Tibial artery (tissue), 4 donors: ENCODE measurements at regions not wholly inside any gene's neighbourhood (a gene's known extent, or its start where the extent isn't known, plus 50 kb on each side); places are given as distances from the start of the nearest gene placed in this dataset.

Experiments used
- DNase-seq, 2 donors: peaks; one replicate each; pipeline ENCODE4 v3.0.0-alpha.2; 2019
- H3K27ac ChIP-seq, 2 donors: fragments of 200-600 bp; sonication (generic) in 1 of 2; 1 replicate in 1 of 2; 2 replicates in 1 of 2; pipeline ENCODE4 v1.5.1; 2018 to 2019; ENCODE audit warnings: mild to moderate bottlenecking in 1 of 2
- H3K27me3 ChIP-seq, 2 donors: fragments of 200-600 bp; sonication (generic) in 1 of 2; one replicate each; pipeline versions ENCODE4 v1.5.1 to v1.6.0; 2016 to 2019
- H3K36me3 ChIP-seq, 3 donors: fragments of 200-600 bp; sonication (generic) in 2 of 3; one replicate each; pipeline ENCODE4 v1.5.1; 2016 to 2019; ENCODE audit warnings: mild to moderate bottlenecking in 2 of 3
- H3K4me1 ChIP-seq, 4 donors: fragments of 200-600 bp; sonication (generic) in 2 of 4; 1 replicate in 3 of 4; 2 replicates in 1 of 4; pipeline ENCODE4 v1.5.1; 2016 to 2019
- H3K4me3 ChIP-seq, 2 donors: fragments of 200-600 bp; sonication (generic) in 1 of 2; 1 replicate in 1 of 2; 2 replicates in 1 of 2; pipeline ENCODE4 v1.5.1; 2018 to 2019; ENCODE audit warnings: mild to moderate bottlenecking in 2 of 2
- H3K9me3 ChIP-seq, 3 donors: fragments of 200-600 bp; sonication (generic) in 1 of 3; one replicate each; pipeline ENCODE4 v1.5.1; 2016 to 2019
- intact Hi-C: fragments of 100-400 bp; cut with DNase I; formaldehyde crosslinking; loops from one replicate; pipeline ENCODE4 v1.15.0; 2023; ENCODE audit warnings: low total_unique reads
- TF ChIP-seq, protein P1 (sequence below), 2 experiments: fragments of 200-600 bp in 1 of 2; fragments of 450-650 bp in 1 of 2; IDR thresholded peaks; one replicate each; pipeline ENCODE4 v1.5.1; 2017 to 2019; ENCODE audit warnings: antibody characterized with exemption in 2 of 2, mild to moderate bottlenecking in 1 of 2, moderate library complexity in 1 of 2

DNA sequence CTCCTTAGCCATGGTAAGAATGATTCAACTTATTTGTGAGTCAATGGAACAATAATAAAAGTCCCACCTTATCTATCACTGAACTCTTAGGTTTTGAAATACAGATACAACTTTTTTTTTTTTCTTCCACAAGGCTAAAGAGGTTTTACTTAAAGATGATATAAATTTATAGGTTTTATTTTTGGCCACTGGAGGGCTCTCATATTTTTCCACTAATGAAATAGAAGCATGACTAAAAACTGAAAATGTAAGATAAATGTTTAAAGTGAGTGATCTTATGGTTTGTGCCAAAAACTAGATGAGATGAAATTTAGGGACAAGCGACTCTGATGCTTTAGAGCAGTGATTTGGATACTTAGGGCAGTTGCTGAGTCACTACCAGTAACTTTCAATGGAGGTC lies 499.0 kb downstream of the NUF2 start:
- Histone ChIP-seq H3K9me3 (no peaks in the 10 kb centered on the region), H3K27ac (no peak overlapping the region), H3K36me3 (no peaks in the 10 kb centered on the region), H3K27me3 (no peaks in the 10 kb centered on the region), H3K4me1 (no peaks in the 10 kb centered on the region), H3K4me3 (no peak overlapping the region)
- TF ChIP-seq, protein P1, sequence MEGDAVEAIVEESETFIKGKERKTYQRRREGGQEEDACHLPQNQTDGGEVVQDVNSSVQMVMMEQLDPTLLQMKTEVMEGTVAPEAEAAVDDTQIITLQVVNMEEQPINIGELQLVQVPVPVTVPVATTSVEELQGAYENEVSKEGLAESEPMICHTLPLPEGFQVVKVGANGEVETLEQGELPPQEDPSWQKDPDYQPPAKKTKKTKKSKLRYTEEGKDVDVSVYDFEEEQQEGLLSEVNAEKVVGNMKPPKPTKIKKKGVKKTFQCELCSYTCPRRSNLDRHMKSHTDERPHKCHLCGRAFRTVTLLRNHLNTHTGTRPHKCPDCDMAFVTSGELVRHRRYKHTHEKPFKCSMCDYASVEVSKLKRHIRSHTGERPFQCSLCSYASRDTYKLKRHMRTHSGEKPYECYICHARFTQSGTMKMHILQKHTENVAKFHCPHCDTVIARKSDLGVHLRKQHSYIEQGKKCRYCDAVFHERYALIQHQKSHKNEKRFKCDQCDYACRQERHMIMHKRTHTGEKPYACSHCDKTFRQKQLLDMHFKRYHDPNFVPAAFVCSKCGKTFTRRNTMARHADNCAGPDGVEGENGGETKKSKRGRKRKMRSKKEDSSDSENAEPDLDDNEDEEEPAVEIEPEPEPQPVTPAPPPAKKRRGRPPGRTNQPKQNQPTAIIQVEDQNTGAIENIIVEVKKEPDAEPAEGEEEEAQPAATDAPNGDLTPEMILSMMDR (IDR thresholded peaks at IDR 0.05): no peak
- intact Hi-C loops: no loop called here
- DNase-seq: no peak

DNA sequence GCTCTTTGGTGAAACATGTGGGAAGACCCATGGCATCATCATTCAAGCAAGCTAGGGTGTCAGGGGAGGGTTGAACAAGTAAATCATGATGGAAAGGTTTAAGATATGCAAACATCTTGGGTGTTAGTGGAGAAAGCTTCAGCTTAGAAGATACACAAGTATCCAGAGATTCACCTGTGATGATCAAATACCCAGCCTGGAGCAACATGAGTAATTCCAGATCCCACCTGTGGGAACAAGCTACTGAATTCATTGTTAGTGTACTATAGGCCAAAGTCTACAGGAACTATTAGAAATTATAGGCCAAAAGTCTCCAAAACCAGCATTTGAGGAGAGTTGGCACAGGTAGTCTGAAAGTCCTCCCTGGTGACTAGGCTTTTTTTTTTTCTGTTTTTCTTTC lies 499.9 kb downstream of the NUF2 start:
- no peak for DNase-seq
- TF ChIP-seq, protein P1 (IDR thresholded peaks at IDR 0.05): no peak
- H3K27ac ChIP-seq: no peak overlapping the region
- no peak overlapping the region for H3K4me3 ChIP-seq
- H3K4me1 ChIP-seq: no peaks in the 10 kb centered on the region
- intact Hi-C loops: no loop called here
- H3K9me3 ChIP-seq: no peaks in the 10 kb centered on the region
- H3K27me3 ChIP-seq: no peaks in the 10 kb centered on the region
- no peaks in the 10 kb centered on the region for H3K36me3 ChIP-seq

DNA sequence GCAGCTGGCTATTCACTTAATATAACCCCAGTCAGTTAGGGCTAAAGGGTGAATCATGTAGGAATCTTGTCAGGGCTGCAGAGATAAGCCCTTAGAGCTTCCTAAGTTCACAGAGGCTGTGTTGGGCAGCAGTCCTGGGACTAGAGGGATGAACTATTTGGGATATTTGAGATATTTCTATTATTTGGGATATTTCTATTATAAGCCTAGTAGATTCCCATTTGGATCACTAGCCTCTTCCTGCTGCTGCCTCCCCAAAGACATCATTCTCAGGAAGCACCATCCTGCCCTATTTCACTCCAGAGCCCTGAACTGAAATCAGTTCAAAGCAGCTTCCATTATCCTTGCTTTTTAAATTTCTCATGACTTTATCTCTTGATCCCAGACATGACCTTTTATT lies 501.3 kb downstream of the NUF2 start:
- H3K9me3 ChIP-seq: no peaks in the 10 kb centered on the region
- no peaks in the 10 kb centered on the region for H3K36me3 ChIP-seq
- DNase-seq: no peak
- H3K27me3 ChIP-seq: no peaks in the 10 kb centered on the region
- no peak overlapping the region for H3K4me3 ChIP-seq
- H3K27ac ChIP-seq: no peak overlapping the region
- TF ChIP-seq, protein P1 (IDR thresholded peaks at IDR 0.05): no peak
- intact Hi-C loops: no loop called here
- H3K4me1 ChIP-seq: no peaks in the 10 kb centered on the region

DNA sequence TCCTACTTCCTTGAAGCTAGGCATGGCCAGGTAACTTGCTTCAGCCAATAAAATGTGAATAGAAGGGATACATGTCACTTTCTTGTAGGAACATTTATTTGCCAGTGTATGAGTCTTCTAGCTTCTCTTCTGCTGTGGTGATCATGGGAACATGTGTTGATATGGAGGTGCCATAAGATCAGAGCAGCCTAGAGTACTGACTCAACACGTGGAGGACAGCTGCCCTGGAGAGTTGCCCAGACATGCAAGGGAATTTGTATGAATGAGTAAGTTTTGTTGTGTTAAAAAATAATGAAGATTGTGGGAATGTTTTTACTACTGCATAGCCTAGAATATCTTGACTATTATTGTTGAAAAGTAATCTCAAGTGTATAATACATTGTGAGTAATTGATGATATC lies 502.3 kb downstream of the NUF2 start:
- TF ChIP-seq, protein P1 (IDR thresholded peaks at IDR 0.05): no peak
- H3K9me3 ChIP-seq: no peaks in the 10 kb centered on the region
- intact Hi-C loops: no loop called here
- H3K4me1 ChIP-seq: no peaks in the 10 kb centered on the region
- H3K27ac ChIP-seq: no peak overlapping the region
- H3K36me3 ChIP-seq: no peaks in the 10 kb centered on the region
- no peak for DNase-seq
- no peak overlapping the region for H3K4me3 ChIP-seq
- no peaks in the 10 kb centered on the region for H3K27me3 ChIP-seq

DNA sequence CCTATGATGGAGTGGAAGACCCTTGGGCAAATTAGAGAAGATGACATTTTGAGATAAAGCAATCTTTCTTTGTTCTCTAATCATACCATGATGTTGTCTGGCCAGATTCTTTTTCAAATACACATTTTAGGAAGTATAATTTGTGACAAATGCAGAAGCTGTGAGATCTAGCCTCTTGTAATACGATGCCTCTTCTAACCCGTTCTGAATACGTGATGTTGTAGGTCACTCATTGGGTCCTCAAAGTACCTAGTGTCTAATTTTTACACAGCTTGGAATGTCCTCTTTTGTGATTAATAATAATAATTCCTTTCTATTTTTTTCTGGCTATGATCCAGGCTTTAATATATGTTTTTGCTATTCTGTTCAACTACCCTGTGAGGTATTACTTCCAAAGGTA lies 502.7 kb downstream of the NUF2 start:
- intact Hi-C loops: no loop called here
- TF ChIP-seq, protein P1 (IDR thresholded peaks at IDR 0.05): no peak
- H3K4me3 ChIP-seq: no peak overlapping the region
- no peaks in the 10 kb centered on the region for H3K27me3 ChIP-seq
- no peak for DNase-seq
- H3K9me3 ChIP-seq: no peaks in the 10 kb centered on the region
- no peak overlapping the region for H3K27ac ChIP-seq
- no peaks in the 10 kb centered on the region for H3K4me1 ChIP-seq
- no peaks in the 10 kb centered on the region for H3K36me3 ChIP-seq

DNA sequence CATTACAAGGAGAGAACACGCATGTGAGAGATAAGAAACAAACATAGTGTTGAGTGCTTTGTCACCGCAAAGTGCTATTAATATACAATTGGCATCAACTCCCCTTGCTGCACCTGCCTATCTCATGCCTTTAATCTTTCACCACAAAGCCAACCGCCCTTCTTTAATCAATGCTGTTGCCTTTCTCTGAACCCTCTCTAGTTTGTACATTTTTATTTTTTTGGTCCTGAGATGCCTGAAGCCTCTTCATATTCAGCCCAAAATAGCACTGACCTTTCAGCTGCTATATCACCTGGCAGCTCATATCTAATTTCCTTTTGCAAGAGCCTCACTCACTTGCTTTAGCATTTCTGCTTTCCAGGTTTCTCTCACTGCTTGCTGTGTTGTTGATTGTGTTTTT lies 504.7 kb downstream of the NUF2 start:
- no peak for DNase-seq
- no peak overlapping the region for H3K4me3 ChIP-seq
- no peaks in the 10 kb centered on the region for H3K4me1 ChIP-seq
- no peaks in the 10 kb centered on the region for H3K36me3 ChIP-seq
- H3K9me3 ChIP-seq: no peaks in the 10 kb centered on the region
- H3K27ac ChIP-seq: no peak overlapping the region
- H3K27me3 ChIP-seq: no peaks in the 10 kb centered on the region
- intact Hi-C loops: no loop called here
- TF ChIP-seq, protein P1 (IDR thresholded peaks at IDR 0.05): no peak
